ENCODE measurements at regions not wholly inside any gene's neighbourhood (a gene's known extent, or its start where the extent isn't known, plus 50 kb on each side); places are given as distances from the start of the nearest gene placed in this dataset.

- TF ChIP-seq POLR2A (IDR thresholded peaks at IDR 0.05) (no peak), CTCF (IDR thresholded peaks at IDR 0.05) (no peak), POLR2AphosphoS5 (IDR thresholded peaks at IDR 0.05) (no peak), EP300 (IDR thresholded peaks at IDR 0.05; ENCODE audit: low read depth) (no peak)
- Histone ChIP-seq H3K36me3 (no peaks in the 10 kb centered on the region), H3K27me3 (no peaks in the 10 kb centered on the region), H3K4me3 (no peak overlapping the region), H3K27ac (no peak overlapping the region), H3K9me3 (no peaks in the 10 kb centered on the region), H3K4me1 (no peaks in the 10 kb centered on the region)
- intact Hi-C loops (cut with DNase I; ENCODE audit: low total_unique reads) = no loop called here
- no peak for DNase-seq
- in situ Hi-C loops (cut with MboI; ENCODE audit: low pct_ligation_motif_present in 1 of 4, low pct_unique_long_range_greater_than_20kb in 1 of 4, low sequenced_read_pairs in 3 of 4) = no loop called here
These were observed 54.0 kb upstream of the CCBE1 start for GRCh38 chr18:59751186-59751585.

GRCh38 chr18:59748628-59749360 lies 51.6 kb upstream of the CCBE1 start:
- in situ Hi-C loops (cut with MboI; ENCODE audit: low pct_ligation_motif_present in 1 of 4, low pct_unique_long_range_greater_than_20kb in 1 of 4, low sequenced_read_pairs in 3 of 4) = no loop called here

More at GRCh38 chr18:59748628-59749360, 51.6 kb upstream of the CCBE1 start:
- no peaks in the 10 kb centered on the region for H3K9me3 ChIP-seq
- no peaks in the 10 kb centered on the region for H3K27me3 ChIP-seq
- H3K27ac ChIP-seq = no peak overlapping the region
- no peak overlapping the region for H3K4me3 ChIP-seq
- intact Hi-C loops (cut with DNase I; ENCODE audit: low total_unique reads) = no loop called here
- TF ChIP-seq EP300 (IDR thresholded peaks at IDR 0.05; ENCODE audit: low read depth) (no peak), POLR2AphosphoS5 (IDR thresholded peaks at IDR 0.05) (no peak), CTCF (IDR thresholded peaks at IDR 0.05) (no peak)
- WGBS, 2 donors (ENCODE audit: low coverage in 1 of 2) = 75 to 76% methylated on average over 2 of the region's 2 CpGs
- H3K36me3 ChIP-seq = no peaks in the 10 kb centered on the region
- DNase-seq = no peak
- H3K4me1 ChIP-seq = no peaks in the 10 kb centered on the region
